ENCODE measurements at regions not wholly inside any gene's neighbourhood (a gene's known extent, or its start where the extent isn't known, plus 50 kb on each side); places are given as distances from the start of the nearest gene placed in this dataset.

DNA sequence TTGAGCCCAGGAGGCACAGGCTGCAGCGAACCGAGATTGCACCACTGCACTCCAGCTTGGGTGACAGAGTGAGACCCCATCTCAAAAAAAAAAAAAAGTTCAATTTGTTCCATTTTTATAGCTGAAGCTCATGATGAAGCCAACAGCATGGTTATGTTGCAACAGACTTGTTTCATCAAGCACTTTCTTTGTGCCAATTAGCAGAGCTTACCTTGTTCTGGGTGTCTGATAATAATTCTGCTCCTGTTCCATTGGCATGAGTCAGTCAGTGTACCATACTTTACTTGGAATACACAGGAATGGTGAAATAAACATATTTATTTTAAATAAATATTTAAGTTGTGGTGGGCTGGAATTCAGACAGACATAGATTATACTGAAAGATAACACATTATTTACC, 100.8 kb upstream of the DAAM1 start:
- Histone ChIP-seq H2AFZ (ENCODE audit: insufficient read depth, low read depth, low read length, poor library complexity, severe bottlenecking) (no peak overlapping the region), H3K9me3 (replicated peaks in 1 of 2; ENCODE audit: control insufficient read depth in 1 of 2, insufficient read depth in 1 of 2, low read length in 2 of 2) (no peaks in the 10 kb centered on the region), H3K79me2 (ENCODE audit: insufficient read depth, low read length) (no peaks in the 10 kb centered on the region), H3K4me2 (replicated peaks; ENCODE audit: extremely low read depth, low read length, poor library complexity, severe bottlenecking) (no peak overlapping the region), H3K4me1 (ENCODE audit: control insufficient read depth in 1 of 2, insufficient read depth in 2 of 2, low read length in 2 of 2) (no peaks in the 10 kb centered on the region), H3K4me3 (replicated peaks in 1 of 3; ENCODE audit: low read depth in 2 of 3, low read length in 3 of 3) (no peak overlapping the region), H3K36me3 (replicated peaks in 1 of 2; ENCODE audit: control insufficient read depth in 1 of 2, insufficient read depth in 2 of 2, low read length in 2 of 2) (no peaks in the 10 kb centered on the region), H3K9ac (ENCODE audit: insufficient read depth, low read length, poor library complexity, severe bottlenecking) (no peak overlapping the region), H3K27ac (ENCODE audit: low read depth in 1 of 2, low read length in 2 of 2) (no peak overlapping the region), H3K27me3 (ENCODE audit: control insufficient read depth in 2 of 2, insufficient read depth in 2 of 2, low read length in 2 of 2) (no peaks in the 10 kb centered on the region), H4K20me1 (ENCODE audit: insufficient read depth, low read length) (no peaks in the 10 kb centered on the region)
- TF ChIP-seq, protein P1, sequence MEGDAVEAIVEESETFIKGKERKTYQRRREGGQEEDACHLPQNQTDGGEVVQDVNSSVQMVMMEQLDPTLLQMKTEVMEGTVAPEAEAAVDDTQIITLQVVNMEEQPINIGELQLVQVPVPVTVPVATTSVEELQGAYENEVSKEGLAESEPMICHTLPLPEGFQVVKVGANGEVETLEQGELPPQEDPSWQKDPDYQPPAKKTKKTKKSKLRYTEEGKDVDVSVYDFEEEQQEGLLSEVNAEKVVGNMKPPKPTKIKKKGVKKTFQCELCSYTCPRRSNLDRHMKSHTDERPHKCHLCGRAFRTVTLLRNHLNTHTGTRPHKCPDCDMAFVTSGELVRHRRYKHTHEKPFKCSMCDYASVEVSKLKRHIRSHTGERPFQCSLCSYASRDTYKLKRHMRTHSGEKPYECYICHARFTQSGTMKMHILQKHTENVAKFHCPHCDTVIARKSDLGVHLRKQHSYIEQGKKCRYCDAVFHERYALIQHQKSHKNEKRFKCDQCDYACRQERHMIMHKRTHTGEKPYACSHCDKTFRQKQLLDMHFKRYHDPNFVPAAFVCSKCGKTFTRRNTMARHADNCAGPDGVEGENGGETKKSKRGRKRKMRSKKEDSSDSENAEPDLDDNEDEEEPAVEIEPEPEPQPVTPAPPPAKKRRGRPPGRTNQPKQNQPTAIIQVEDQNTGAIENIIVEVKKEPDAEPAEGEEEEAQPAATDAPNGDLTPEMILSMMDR (IDR thresholded peaks at IDR 0.05), result no peak
- H3K9me3 Mint-ChIP-seq, result no peaks in the 10 kb centered on the region
- no peaks in the 10 kb centered on the region for H3K4me1 Mint-ChIP-seq
- peaks cover 0 to 9% (median 0%) of the 10 kb centered on the region in 3 donors for H3K27me3 Mint-ChIP-seq (ENCODE audit: low read depth in 3 of 3)
- intact Hi-C loops (cut with micrococcal nuclease), result no loop called here
- DNase-seq, result no peak
- 83% methylated on average over 2 of the region's 2 CpGs for WGBS (ENCODE audit: insufficient coverage)
- no peak overlapping the region for H3K27ac Mint-ChIP-seq
- H3K4me3 Mint-ChIP-seq, result no peak overlapping the region
- no peaks in the 10 kb centered on the region for H3K36me3 Mint-ChIP-seq

- Histone ChIP-seq H3K9ac (ENCODE audit: insufficient read depth, low read length, poor library complexity, severe bottlenecking) (no peak overlapping the region), H3K4me2 (replicated peaks; ENCODE audit: extremely low read depth, low read length, poor library complexity, severe bottlenecking) (no peak overlapping the region), H3K9me3 (replicated peaks in 1 of 2; ENCODE audit: control insufficient read depth in 1 of 2, insufficient read depth in 1 of 2, low read length in 2 of 2) (no peaks in the 10 kb centered on the region), H3K4me3 (replicated peaks in 1 of 3; ENCODE audit: low read depth in 2 of 3, low read length in 3 of 3) (no peak overlapping the region), H3K36me3 (replicated peaks in 1 of 2; ENCODE audit: control insufficient read depth in 1 of 2, insufficient read depth in 2 of 2, low read length in 2 of 2) (no peaks in the 10 kb centered on the region), H3K79me2 (ENCODE audit: insufficient read depth, low read length) (no peaks in the 10 kb centered on the region), H3K27me3 (ENCODE audit: control insufficient read depth in 2 of 2, insufficient read depth in 2 of 2, low read length in 2 of 2) (no peaks in the 10 kb centered on the region), H2AFZ (ENCODE audit: insufficient read depth, low read depth, low read length, poor library complexity, severe bottlenecking) (no peak overlapping the region), H3K27ac (ENCODE audit: low read depth in 1 of 2, low read length in 2 of 2) (no peak overlapping the region), H3K4me1 (ENCODE audit: control insufficient read depth in 1 of 2, insufficient read depth in 2 of 2, low read length in 2 of 2) (no peaks in the 10 kb centered on the region), H4K20me1 (ENCODE audit: insufficient read depth, low read length) (no peaks in the 10 kb centered on the region)
- WGBS (ENCODE audit: insufficient coverage), result no CpG with 5 or more reads among the region's 4 CpGs
- Mint-ChIP-seq H3K36me3 (no peaks in the 10 kb centered on the region), H3K4me3 (no peak overlapping the region), H3K27ac (no peak overlapping the region), H3K27me3 (ENCODE audit: low read depth in 3 of 3) (peaks cover 0 to 11% (median 4%) of the 10 kb centered on the region in 3 donors), H3K9me3 (no peaks in the 10 kb centered on the region), H3K4me1 (no peaks in the 10 kb centered on the region)
- intact Hi-C loops (cut with micrococcal nuclease), result no loop called here
- DNase-seq, result no peak
- TF ChIP-seq, protein P1 (IDR thresholded peaks at IDR 0.05), result no peak
These were observed 97.9 kb upstream of the DAAM1 start for GRCh38 chr14:59090572-59090971.

Data from CD14-positive monocyte (primary cell).